Osteoblast (primary cell): ENCODE measurements at regions not wholly inside any gene's neighbourhood (a gene's known extent, or its start where the extent isn't known, plus 50 kb on each side); places are given as distances from the start of the nearest gene placed in this dataset.

Experiments used
- DNase-seq: peaks from one replicate; pipeline ENCODE4 v3.0.0; 2011; ENCODE audit warnings: low spot score, mixed read lengths; ENCODE audit not compliant: insufficient read length; ENCODE audit errors: missing footprints
- H2AFZ ChIP-seq: 2 replicates; pipeline ENCODE4 v1.6.0; 2011; ENCODE audit warnings: mild to moderate bottlenecking, low read length
- H3K27ac ChIP-seq: 2 replicates; pipeline ENCODE4 v1.5.1; 2011; ENCODE audit warnings: mild to moderate bottlenecking, low read depth, low read length, moderate library complexity
- H3K27me3 ChIP-seq: 2 replicates; pipeline ENCODE4 v1.6.0; 2012; ENCODE audit warnings: mild to moderate bottlenecking, control low read depth, inconsistent platforms, low read length, moderate library complexity; ENCODE audit not compliant: insufficient read depth
- H3K36me3 ChIP-seq: 2 replicates; pipeline ENCODE4 v1.5.1; 2011; ENCODE audit warnings: mild to moderate bottlenecking, low read length, control low read depth, moderate library complexity; ENCODE audit not compliant: insufficient read depth
- H3K4me1 ChIP-seq: 2 replicates; pipeline ENCODE4 v1.5.1; 2011; ENCODE audit warnings: mild to moderate bottlenecking, low read length, control low read depth, moderate library complexity; ENCODE audit not compliant: insufficient read depth
- H3K4me2 ChIP-seq: 2 replicates; pipeline ENCODE4 v1.6.0; 2011; ENCODE audit warnings: mild to moderate bottlenecking, low read length; ENCODE audit not compliant: insufficient read depth
- H3K4me3 ChIP-seq: fragments of 200-600 bp; sonication (generic); 3 replicates; pipeline ENCODE4 v1.5.1; 2012; ENCODE audit warnings: mild to moderate bottlenecking, low read length, inconsistent platforms; ENCODE audit not compliant: insufficient read depth
- H3K79me2 ChIP-seq: 2 replicates; pipeline ENCODE4 v1.6.0; 2012; ENCODE audit warnings: mild to moderate bottlenecking, low read length, control low read depth, inconsistent platforms; ENCODE audit not compliant: insufficient read depth
- H3K9me3 ChIP-seq: 2 replicates; pipeline ENCODE4 v1.5.1; 2011; ENCODE audit warnings: low read depth, low read length, control low read depth
- H4K20me1 ChIP-seq: 2 replicates; pipeline ENCODE4 v1.6.0; 2012; ENCODE audit warnings: mild to moderate bottlenecking, low read length, control low read depth; ENCODE audit not compliant: insufficient read depth
- CTCF ChIP-seq: IDR thresholded peaks from 2 replicates; pipeline ENCODE4 v1.5.1; 2011; ENCODE audit warnings: mild to moderate bottlenecking, low read depth, low read length, moderate library complexity; ENCODE audit errors: extremely low read depth

- Histone ChIP-seq H3K36me3 (no peaks in the 10 kb centered on the region), H4K20me1 (no peaks in the 10 kb centered on the region), H3K4me3 (no peak overlapping the region), H3K27ac (no peak overlapping the region), H3K9me3 (no peaks in the 10 kb centered on the region), H3K4me1 (no peaks in the 10 kb centered on the region), H2AFZ (no peak overlapping the region), H3K79me2 (no peaks in the 10 kb centered on the region), H3K27me3 (no peaks in the 10 kb centered on the region), H3K4me2 (no peak overlapping the region)
- TF ChIP-seq CTCF = no peak
- no peak for DNase-seq
These were observed 273.6 kb downstream of the HRH4 start for GRCh38 chr18:24734058-24734457.

- no peak overlapping the region for H3K4me2 ChIP-seq
- no peak overlapping the region for H2AFZ ChIP-seq
- no peak overlapping the region for H3K4me3 ChIP-seq
- TF ChIP-seq CTCF = no peak
- DNase-seq = no peak
- no peaks in the 10 kb centered on the region for H3K36me3 ChIP-seq
- no peaks in the 10 kb centered on the region for H3K27me3 ChIP-seq
- no peaks in the 10 kb centered on the region for H4K20me1 ChIP-seq
- no peak overlapping the region for H3K27ac ChIP-seq
- H3K79me2 ChIP-seq = no peaks in the 10 kb centered on the region
- no peaks in the 10 kb centered on the region for H3K4me1 ChIP-seq
- no peaks in the 10 kb centered on the region for H3K9me3 ChIP-seq
These were observed 275.3 kb downstream of the HRH4 start for GRCh38 chr18:24735624-24736231.

GRCh38 chr18:24736662-24737330, 276.4 kb downstream of the HRH4 start:
- Histone ChIP-seq H3K4me3 (no peak overlapping the region), H3K79me2 (no peaks in the 10 kb centered on the region), H3K4me2 (no peak overlapping the region), H4K20me1 (no peaks in the 10 kb centered on the region), H3K27ac (no peak overlapping the region), H3K4me1 (no peaks in the 10 kb centered on the region), H3K36me3 (no peaks in the 10 kb centered on the region), H2AFZ (no peak overlapping the region), H3K9me3 (no peaks in the 10 kb centered on the region), H3K27me3 (no peaks in the 10 kb centered on the region)
- DNase-seq = no peak
- TF ChIP-seq CTCF = no peak

GRCh38 chr18:24740829-24741228, 280.4 kb downstream of the HRH4 start:
- no peak overlapping the region for H3K27ac ChIP-seq
- DNase-seq = no peak
- no peak overlapping the region for H3K4me2 ChIP-seq
- no peaks in the 10 kb centered on the region for H3K9me3 ChIP-seq
- no peaks in the 10 kb centered on the region for H3K27me3 ChIP-seq
- no peak overlapping the region for H2AFZ ChIP-seq
- H3K4me3 ChIP-seq = no peak overlapping the region
- no peaks in the 10 kb centered on the region for H4K20me1 ChIP-seq
- H3K4me1 ChIP-seq = no peaks in the 10 kb centered on the region
- no peaks in the 10 kb centered on the region for H3K36me3 ChIP-seq
- TF ChIP-seq CTCF = no peak
- no peaks in the 10 kb centered on the region for H3K79me2 ChIP-seq
